H1 (cell line): ENCODE measurements at regions not wholly inside any gene's neighbourhood (a gene's known extent, or its start where the extent isn't known, plus 50 kb on each side); places are given as distances from the start of the nearest gene placed in this dataset.

ENCODE experiments used
- CTCF ChIA-PET: fragments of 300-600 bp; sonication (Branson Sonifier 250); formaldehyde crosslinking; loops from one replicate; lab custom pipeline; 2021; ENCODE audit not compliant: partially characterized antibody; lab: Charles Lee
- POLR2A ChIA-PET: fragments of 300-600 bp; sonication (Branson Sonifier 250); formaldehyde crosslinking; loops from one replicate; lab custom pipeline; 2021; ENCODE audit warnings: inconsistent platforms; ENCODE audit not compliant: partially characterized antibody; lab: Charles Lee
- DNase-seq, 2 experiments: peaks; one replicate each; pipeline versions ENCODE4 v3.0.0 to v3.0.0-alpha.2; 2010 to 2022; ENCODE audit warnings: low spot score in 2 of 2, low read depth in 1 of 2, mixed read lengths in 1 of 2
- FAIRE-seq: peaks from 2 replicates; lab custom pipeline; 2011; peaks lifted over from hg19 to GRCh38; lab: Jason Lieb, UNC
- H2AFZ ChIP-seq: 2 replicates; pipeline ENCODE4 v1.8.1; 2012; ENCODE audit warnings: low read length, inconsistent platforms
- H2AK5ac ChIP-seq: 2 replicates; pipeline ENCODE4 v1.6.1; 2013; ENCODE audit warnings: low read depth, low read length
- H2BK120ac ChIP-seq: replicated peaks from 2 replicates; pipeline ENCODE3; 2013; ENCODE audit warnings: low read depth, low read length, inconsistent platforms
- H2BK12ac ChIP-seq: 2 replicates; pipeline ENCODE4 v1.6.1; 2013; ENCODE audit warnings: low read depth, low read length
- H2BK15ac ChIP-seq: 2 replicates; pipeline ENCODE4 v1.6.1; 2013; ENCODE audit warnings: low read length
- H2BK20ac ChIP-seq: 2 replicates; pipeline ENCODE4 v1.6.1; 2013; ENCODE audit warnings: low read length
- H2BK5ac ChIP-seq: 2 replicates; pipeline ENCODE4 v1.6.1; 2013; ENCODE audit warnings: low read depth, low read length
- H3K14ac ChIP-seq: 2 replicates; pipeline ENCODE4 v1.6.1; 2013; ENCODE audit warnings: inconsistent platforms; ENCODE audit not compliant: insufficient read length
- H3K18ac ChIP-seq: 2 replicates; pipeline ENCODE4 v1.6.1; 2013; ENCODE audit warnings: low read length; ENCODE audit errors: extremely low read depth
- H3K23ac ChIP-seq: 2 replicates; pipeline ENCODE4 v1.6.1; 2013; ENCODE audit warnings: inconsistent platforms; ENCODE audit not compliant: insufficient read length
- H3K23me2 ChIP-seq: 2 replicates; pipeline ENCODE4 v1.6.1; 2013; ENCODE audit warnings: low read depth, low read length
- H3K27ac ChIP-seq: 2 replicates; pipeline ENCODE4 v1.6.1; 2011; ENCODE audit warnings: low read depth, low read length, inconsistent platforms
- H3K27me3 ChIP-seq, 4 experiments: replicated peaks in 1 of 4; 1 replicate in 1 of 4; 2 replicates in 3 of 4; pipeline versions ENCODE4 v1.6.1 to v1.8.1; 2011 to 2013; ENCODE audit warnings: low read length in 3 of 4, mild to moderate bottlenecking in 3 of 4, inconsistent platforms in 2 of 4, mixed read lengths in 2 of 4, moderate library complexity in 1 of 4; ENCODE audit not compliant: control insufficient read depth in 3 of 4, insufficient read depth in 3 of 4; ENCODE audit errors: extremely low read depth in 1 of 4
- H3K36me3 ChIP-seq, 4 experiments: 2 replicates each; pipeline versions ENCODE4 v1.6.1 to v1.8.1; 2011 to 2013; ENCODE audit warnings: mild to moderate bottlenecking in 4 of 4, low read length in 3 of 4, moderate library complexity in 2 of 4, control low read depth in 1 of 4, inconsistent platforms in 1 of 4; ENCODE audit not compliant: insufficient read depth in 4 of 4, control insufficient read depth in 2 of 4
- H3K4ac ChIP-seq: replicated peaks from 2 replicates; pipeline ENCODE3; 2013; ENCODE audit warnings: low read length, low read depth, mixed read lengths, inconsistent platforms; ENCODE audit not compliant: insufficient read length
- H3K4me1 ChIP-seq, 4 experiments: replicated peaks in 1 of 4; 1 replicate in 1 of 4; 2 replicates in 3 of 4; pipeline versions ENCODE4 v1.6.1 to v1.8.1; 2011 to 2013; ENCODE audit warnings: low read length in 3 of 4, inconsistent platforms in 2 of 4, mixed read lengths in 1 of 4; ENCODE audit not compliant: insufficient read depth in 4 of 4, control insufficient read depth in 3 of 4
- H3K4me2 ChIP-seq, 2 experiments: 2 replicates each; pipeline versions ENCODE4 v1.6.1 to v1.8.1; 2011 to 2013; ENCODE audit warnings: low read depth in 2 of 2, low read length in 2 of 2, control low read depth in 1 of 2, inconsistent platforms in 1 of 2, mild to moderate bottlenecking in 1 of 2; ENCODE audit not compliant: insufficient read depth in 1 of 2
- H3K4me3 ChIP-seq, 4 experiments: fragments of 200-600, 300-600 bp in 1 of 4; sonication (generic), shearing (Covaris generic), sonication (Bioruptor Twin) in 1 of 4; 2 replicates each; pipeline versions ENCODE4 v1.5.1 to v1.8.1; 2011 to 2016; ENCODE audit warnings: low read length in 4 of 4, low read depth in 3 of 4, control low read depth in 2 of 4, inconsistent platforms in 2 of 4, mild to moderate bottlenecking in 2 of 4, mixed read lengths in 1 of 4, moderate library complexity in 1 of 4; ENCODE audit not compliant: insufficient read depth in 2 of 4; ENCODE audit errors: extremely low read depth in 1 of 4
- H3K56ac ChIP-seq: replicated peaks from 2 replicates; pipeline ENCODE3; 2013; ENCODE audit warnings: low read depth, mild to moderate bottlenecking, mixed read lengths, low read length, inconsistent platforms; ENCODE audit not compliant: insufficient read length
- H3K79me1 ChIP-seq: 2 replicates; pipeline ENCODE4 v1.6.1; 2013; ENCODE audit warnings: low read depth, low read length, control low read depth
- H3K79me2 ChIP-seq, 2 experiments: 2 replicates each; pipeline versions ENCODE4 v1.6.1 to v1.8.1; 2012 to 2013; ENCODE audit warnings: low read length in 2 of 2, mild to moderate bottlenecking in 2 of 2, inconsistent platforms in 1 of 2; ENCODE audit not compliant: insufficient read depth in 2 of 2, control insufficient read depth in 1 of 2
- H3K9ac ChIP-seq, 4 experiments: replicated peaks in 1 of 4; 1 replicate in 1 of 4; 2 replicates in 3 of 4; pipeline versions ENCODE4 v1.6.1 to v1.8.1; 2011 to 2013; ENCODE audit warnings: low read depth in 3 of 4, low read length in 3 of 4, control low read depth in 2 of 4, mild to moderate bottlenecking in 2 of 4, moderate library complexity in 2 of 4, inconsistent platforms in 1 of 4; ENCODE audit errors: extremely low read depth in 1 of 4
- H3K9me3 ChIP-seq, 2 experiments: 2 replicates each; pipeline versions ENCODE4 v1.6.1 to v1.8.1; 2012 to 2013; ENCODE audit warnings: mild to moderate bottlenecking in 2 of 2, moderate library complexity in 2 of 2, control low read depth in 1 of 2, inconsistent platforms in 1 of 2, low read depth in 1 of 2, low read length in 1 of 2, mixed read lengths in 1 of 2; ENCODE audit not compliant: insufficient read depth in 2 of 2
- H4K20me1 ChIP-seq, 2 experiments: replicated peaks in 1 of 2; 2 replicates each; pipeline versions ENCODE3 to v1.8.1; 2011 to 2013; ENCODE audit warnings: inconsistent platforms in 2 of 2, low read length in 2 of 2, mild to moderate bottlenecking in 1 of 2; ENCODE audit not compliant: insufficient read depth in 2 of 2, control insufficient read depth in 1 of 2
- H4K5ac ChIP-seq: 2 replicates; pipeline ENCODE4 v1.6.1; 2013; ENCODE audit warnings: low read length, low read depth, mixed read lengths, inconsistent platforms; ENCODE audit not compliant: insufficient read length
- H4K8ac ChIP-seq: 2 replicates; pipeline ENCODE4 v1.8.0; 2013; ENCODE audit warnings: mild to moderate bottlenecking, moderate library complexity, low read length, inconsistent platforms; ENCODE audit not compliant: insufficient read depth; ENCODE audit errors: extremely low read depth
- H4K91ac ChIP-seq: replicated peaks from 2 replicates; pipeline ENCODE3; 2013; ENCODE audit warnings: low read length, mixed read lengths, inconsistent platforms; ENCODE audit not compliant: insufficient read length
- BACH1 ChIP-seq: IDR thresholded peaks from 2 replicates; pipeline ENCODE4 v1.6.1; 2012; ENCODE audit warnings: low read length, improper control_type of control experiment
- CHD2 ChIP-seq: IDR thresholded peaks from 2 replicates; pipeline ENCODE4 v1.6.1; 2012; ENCODE audit warnings: low read length, improper control_type of control experiment
- EGR1 ChIP-seq: IDR thresholded peaks from 2 replicates; pipeline ENCODE4 v1.6.1; 2011; ENCODE audit warnings: low read depth, low read length, borderline replicate concordance
- HDAC6 ChIP-seq: IDR thresholded peaks from one replicate; pipeline ENCODE4 v1.7.1; 2012; ENCODE audit warnings: low read depth, mild to moderate bottlenecking, inconsistent platforms, low read length, moderate library complexity
- KDM4A ChIP-seq: IDR thresholded peaks from one replicate; pipeline ENCODE4 v1.7.1; 2012; ENCODE audit warnings: low read depth, mild to moderate bottlenecking, moderate library complexity, low read length, inconsistent platforms; ENCODE audit not compliant: severe bottlenecking
- NANOG ChIP-seq: IDR thresholded peaks from 2 replicates; pipeline ENCODE4 v1.6.1; 2011; ENCODE audit warnings: low read length, low read depth, mild to moderate bottlenecking, inconsistent platforms; ENCODE audit not compliant: insufficient read depth, poor library complexity, severe bottlenecking
- POLR2AphosphoS5 ChIP-seq: IDR thresholded peaks from 2 replicates; pipeline ENCODE4 v1.6.1; 2011; ENCODE audit warnings: low read depth, low read length
- POU5F1 ChIP-seq: IDR thresholded peaks from 2 replicates; pipeline ENCODE4 v1.6.1; 2011; ENCODE audit warnings: low read depth, mild to moderate bottlenecking, low read length, moderate library complexity
- SIN3A ChIP-seq, 2 experiments: IDR thresholded peaks in 1 of 2; conservative IDR thresholded peaks in 1 of 2; 2 replicates each; pipeline ENCODE4 v1.6.1; 2011 to 2012; ENCODE audit warnings: low read length in 2 of 2, improper control_type of control experiment in 1 of 2, low read depth in 1 of 2, mild to moderate bottlenecking in 1 of 2
- SP1 ChIP-seq: IDR thresholded peaks from 2 replicates; pipeline ENCODE4 v1.6.1; 2011; ENCODE audit warnings: low read depth, low read length
- SP4 ChIP-seq: IDR thresholded peaks from 2 replicates; pipeline ENCODE4 v1.6.1; 2012; ENCODE audit warnings: low read length, inconsistent platforms
- TAF7 ChIP-seq: optimal IDR thresholded peaks from 2 replicates; pipeline ENCODE3; 2011; ENCODE audit warnings: low read depth, mild to moderate bottlenecking, inconsistent platforms, low read length, moderate library complexity, borderline replicate concordance
- WGBS, 2 experiments: shearing (Covaris generic) in 1 of 2; methylation state at CpG; one replicate each; pipeline versions ENCODE4 v1.1.6 to v1.1.7; 2013 to 2015; ENCODE audit warnings: low lambda C conversion rate in 2 of 2, mixed read lengths in 2 of 2, inconsistent platforms in 1 of 2, low coverage in 1 of 2, missing lambda C conversion rate in 1 of 2; ENCODE audit not compliant: insufficient replicate concordance in 2 of 2, insufficient coverage in 1 of 2, insufficient read length in 1 of 2; ENCODE audit errors: extremely low coverage in 1 of 2, missing lambda C conversion rate in 1 of 2; 5-methylcytosine and 5-hydroxymethylcytosine counted together
- TF ChIP-seq, protein P1 (sequence below): IDR thresholded peaks from 2 replicates; pipeline ENCODE4 v1.6.1; 2012; ENCODE audit warnings: inconsistent platforms
- TF ChIP-seq, protein P2 (sequence below): IDR thresholded peaks from 2 replicates; pipeline ENCODE4 v1.6.1; 2011; ENCODE audit warnings: low read depth, mild to moderate bottlenecking, low read length; ENCODE audit not compliant: insufficient read depth

GRCh38 chr12:13851828-13852227 is 129.6 kb downstream of the GRIN2B start:
- Histone ChIP-seq H4K91ac (no peak overlapping the region), H3K4ac (no peak overlapping the region), H3K36me3 (no peaks in the 10 kb centered on the region), H3K9me3 (no peaks in the 10 kb centered on the region), H3K9ac (no peak overlapping the region), H3K56ac (no peak overlapping the region), H2BK12ac (no peak overlapping the region), H3K23me2 (no peaks in the 10 kb centered on the region), H2BK20ac (no peak overlapping the region), H3K4me1 (peaks cover 0 to 5% (median 1%) of the 10 kb centered on the region in 4 experiments; a peak in 3 of 7 replicates), H2BK5ac (no peak overlapping the region), H3K4me3 (no peak overlapping the region), H4K8ac (no peak overlapping the region), H2BK120ac (no peak overlapping the region), H2AFZ (no peak overlapping the region), H3K27me3 (no peaks in the 10 kb centered on the region), H3K79me2 (no peaks in the 10 kb centered on the region), H3K14ac (no peak overlapping the region), H2AK5ac (no peak overlapping the region), H3K79me1 (no peaks in the 10 kb centered on the region), H3K4me2 (0 out of 4 replicates have a peak overlapping the region, but pooled peaks of 1 of the 2 experiments have one; percentile 0), H3K27ac (no peak overlapping the region), H4K20me1 (no peaks in the 10 kb centered on the region), H3K18ac (no peak overlapping the region), H2BK15ac (no peak overlapping the region), H4K5ac (no peak overlapping the region), H3K23ac (no peak overlapping the region)
- ChIA-PET POLR2A (interaction anchor here (0.5 kb wide), 1 partner anchor 18 kb away, joined by 5 read pairs; no protein-coding TSS in a partner anchor), CTCF (interaction anchor here (1.1 to 5.6 kb wide), 3 partner anchors 12 to 112 kb away, joined by 3 to 25 read pairs (median 5); no protein-coding TSS in a partner anchor)
- DNase-seq, result peak; percentile 41 to 70
- 12% methylated on average over 3 of the region's 3 CpGs; no CpG with 5 or more reads in 1 of the 2 experiments for WGBS, 2 experiments
- peak; percentile 99 for FAIRE-seq
- TF ChIP-seq CHD2 (no peak), KDM4A (no peak), TAF7 (no peak), BACH1 (no peak), EGR1 (peak; percentile 34; the same call in 1 of the 2 replicates), SIN3A (conservative IDR thresholded peaks at IDR 0.05 in 1 of 2, IDR thresholded peaks at IDR 0.05 in 1 of 2; ENCODE audit: low read depth in 1 of 2, low read length in 2 of 2) (peak; percentile 99 to 100), POLR2AphosphoS5 (no peak), SP4 (no peak), POU5F1 (no peak), SP1 (0 out of 2 replicates have a peak, but pooled peaks have one; percentile 29), NANOG (no peak), HDAC6 (no peak)
- TF ChIP-seq, protein P1, sequence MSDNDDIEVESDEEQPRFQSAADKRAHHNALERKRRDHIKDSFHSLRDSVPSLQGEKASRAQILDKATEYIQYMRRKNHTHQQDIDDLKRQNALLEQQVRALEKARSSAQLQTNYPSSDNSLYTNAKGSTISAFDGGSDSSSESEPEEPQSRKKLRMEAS, result peak; percentile 99
- TF ChIP-seq, protein P2, sequence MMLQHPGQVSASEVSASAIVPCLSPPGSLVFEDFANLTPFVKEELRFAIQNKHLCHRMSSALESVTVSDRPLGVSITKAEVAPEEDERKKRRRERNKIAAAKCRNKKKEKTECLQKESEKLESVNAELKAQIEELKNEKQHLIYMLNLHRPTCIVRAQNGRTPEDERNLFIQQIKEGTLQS, result no peak
